Panc1 (cell line): ENCODE measurements at regions not wholly inside any gene's neighbourhood (a gene's known extent, or its start where the extent isn't known, plus 50 kb on each side); places are given as distances from the start of the nearest gene placed in this dataset.
"Not testable (repeated sequence)": the region's sequence is repeated elsewhere in the genome, so short reads cannot be mapped to it uniquely, and the experiment has no call there.

Experiments
- ATAC-seq: fragments of 200-7000 bp; cut with Tn5 transposase; 2 replicates; pipeline ENCODE4 v1.9.1; 2020; ENCODE audit warnings: mild to moderate bottlenecking, moderate library complexity
- BruUV-seq: library from RNA; stranded (reverse); fragments of 400-500 nt; replicated peaks from 2 replicates; lab custom pipeline; 2021; lab: Mats Ljungman, UMichigan
- CTCF ChIA-PET: fragments of 300-600 bp; sonication (Branson Sonifier 250); formaldehyde crosslinking; loops from one replicate; lab custom pipeline; 2022; ENCODE audit warnings: antibody characterized with exemption; lab: Charles Lee
- POLR2A ChIA-PET: fragments of 300-600 bp; sonication (Branson Sonifier 250); formaldehyde crosslinking; loops from one replicate; lab custom pipeline; 2022; ENCODE audit warnings: antibody characterized with exemption; lab: Charles Lee
- DNase-seq: peaks from one replicate; pipeline ENCODE4 v3.0.0-alpha.2; 2010; ENCODE audit warnings: low read depth, low spot score
- H3K27ac ChIP-seq: 2 replicates; pipeline ENCODE4 v1.5.1; 2011; ENCODE audit warnings: mild to moderate bottlenecking, low read length, inconsistent platforms
- H3K27me3 ChIP-seq: fragments of 200-500 bp; sonication (Bioruptor generic); 2 replicates; pipeline ENCODE4 v1.6.0; 2014; ENCODE audit warnings: low read length, inconsistent platforms; ENCODE audit not compliant: control insufficient read depth, insufficient read depth
- H3K36me3 ChIP-seq: fragments of 200-500 bp; sonication (Bioruptor generic); 2 replicates; pipeline ENCODE4 v1.5.1; 2014; ENCODE audit warnings: inconsistent platforms, mild to moderate bottlenecking, low read length, moderate library complexity; ENCODE audit not compliant: control insufficient read depth, insufficient read depth
- H3K4me1 ChIP-seq: 2 replicates; pipeline ENCODE4 v1.5.1; 2011; ENCODE audit warnings: inconsistent platforms, mild to moderate bottlenecking, low read length, moderate library complexity; ENCODE audit not compliant: control insufficient read depth, insufficient read depth
- H3K4me3 ChIP-seq, 2 experiments: 2 replicates each; pipeline ENCODE4 v1.5.1; 2011 to 2012; ENCODE audit warnings: low read depth in 2 of 2, low read length in 2 of 2, mild to moderate bottlenecking in 2 of 2, inconsistent platforms in 1 of 2, moderate library complexity in 1 of 2
- H3K9me3 ChIP-seq: fragments of 200-500 bp; sonication (Bioruptor generic); 2 replicates; pipeline ENCODE4 v1.5.1; 2014; ENCODE audit warnings: low read depth, mild to moderate bottlenecking, inconsistent platforms, low read length, moderate library complexity; ENCODE audit not compliant: control insufficient read depth, insufficient read depth
- CTCF ChIP-seq: fragments of 450-650 bp; IDR thresholded peaks from 2 replicates; pipeline ENCODE4 v1.5.1; 2017; ENCODE audit warnings: mild to moderate bottlenecking
- POLR2AphosphoS5 ChIP-seq: IDR thresholded peaks from 2 replicates; pipeline ENCODE4 v1.6.1; 2012; ENCODE audit warnings: mild to moderate bottlenecking, low read depth, low read length, moderate library complexity
- REST ChIP-seq, 2 experiments: IDR thresholded peaks; 2 replicates each; pipeline ENCODE4 v1.6.1; 2011 to 2012; ENCODE audit warnings: low read depth in 2 of 2, control low read depth in 1 of 2, low read length in 1 of 2, mild to moderate bottlenecking in 1 of 2, moderate library complexity in 1 of 2; ENCODE audit not compliant: insufficient read depth in 1 of 2
- SIN3A ChIP-seq: IDR thresholded peaks from 2 replicates; pipeline ENCODE4 v1.6.1; 2012; ENCODE audit warnings: low read depth, mild to moderate bottlenecking, low read length, moderate library complexity, borderline replicate concordance; ENCODE audit not compliant: insufficient read depth
- TCF7L2 ChIP-seq: IDR thresholded peaks from 2 replicates; pipeline ENCODE4 v1.6.1; 2011; ENCODE audit warnings: mild to moderate bottlenecking, low read depth, low read length, inconsistent platforms
- in situ Hi-C: cut with HindIII; loops from 2 replicates; pipeline ENCODE4 v1.10.0; 2016; ENCODE audit warnings: low sequenced_read_pairs, low pct_unique_long_range_greater_than_20kb
- intact Hi-C: fragments of 100-400 bp; cut with micrococcal nuclease; formaldehyde crosslinking; loops from one replicate; pipeline ENCODE4 v1.10.0; 2022; ENCODE audit not compliant: unreplicated experiment

- ATAC-seq: no peak
- in situ Hi-C loops: no loop called here
- H3K36me3 ChIP-seq: no peaks in the 10 kb centered on the region
- intact Hi-C loops: no loop called here
- no TSS peak for BruUV-seq
- no peaks in the 10 kb centered on the region for H3K4me1 ChIP-seq
- H3K9me3 ChIP-seq: no peaks in the 10 kb centered on the region
- H3K4me3 ChIP-seq: no peak overlapping the region
- ChIA-PET POLR2A (no interaction called here), CTCF (no interaction called here)
- H3K27me3 ChIP-seq: no peaks in the 10 kb centered on the region
- H3K27ac ChIP-seq: no peak overlapping the region
- DNase-seq: no peak
- TF ChIP-seq SIN3A (no peak), REST (IDR thresholded peaks at IDR 0.05; ENCODE audit: insufficient read depth in 1 of 2, low read depth in 2 of 2, low read length in 1 of 2) (no peak), POLR2AphosphoS5 (no peak), CTCF (no peak), TCF7L2 (no peak)
Measured at GRCh38 chr16:87035053-87035452, 282.1 kb downstream of the C16orf95 start.

GRCh38 chr16:87037012-87037411 is 280.2 kb downstream of the C16orf95 start:
- ATAC-seq (no peak), DNase-seq (no peak)
- Histone ChIP-seq H3K4me3 (no peak overlapping the region), H3K36me3 (no peaks in the 10 kb centered on the region), H3K27ac (no peak overlapping the region), H3K9me3 (no peaks in the 10 kb centered on the region), H3K4me1 (no peaks in the 10 kb centered on the region), H3K27me3 (no peaks in the 10 kb centered on the region)
- intact Hi-C loops: no loop called here
- ChIA-PET POLR2A (no interaction called here), CTCF (no interaction called here)
- BruUV-seq: no TSS peak
- TF ChIP-seq SIN3A (no peak), CTCF (no peak), TCF7L2 (no peak), POLR2AphosphoS5 (no peak), REST (IDR thresholded peaks at IDR 0.05; ENCODE audit: insufficient read depth in 1 of 2, low read depth in 2 of 2, low read length in 1 of 2) (no peak)
- in situ Hi-C loops: no loop called here

- H3K4me3 ChIP-seq, H3K27ac ChIP-seq, BruUV-seq, H3K9me3 ChIP-seq, DNase-seq, H3K27me3 ChIP-seq, ATAC-seq, H3K36me3 ChIP-seq, CTCF ChIA-PET, in situ Hi-C loops, POLR2A ChIA-PET, intact Hi-C loops, H3K4me1 ChIP-seq: not testable (repeated sequence)
Measured at GRCh38 chr16:87038528-87038927, 278.7 kb downstream of the C16orf95 start.
